ENCODE measurements at regions not wholly inside any gene's neighbourhood (a gene's known extent, or its start where the extent isn't known, plus 50 kb on each side); places are given as distances from the start of the nearest gene placed in this dataset.

GRCh38 chr4:56737666-56738065 lies 56.6 kb upstream of the HOPX start:
- Histone ChIP-seq H3K9me2 (replicated peaks; ENCODE audit: insufficient read depth, low read length) (no peaks in the 10 kb centered on the region), H3K36me3 (ENCODE audit: low read length) (no peaks in the 10 kb centered on the region), H3K4me2 (ENCODE audit: low read depth, low read length, poor library complexity, severe bottlenecking) (no peak overlapping the region), H3K27me3 (ENCODE audit: low read length) (no peaks in the 10 kb centered on the region), H3F3A (ENCODE audit: insufficient read depth) (no peaks in the 10 kb centered on the region), H3K9ac (ENCODE audit: low read length) (no peak overlapping the region), H3K9me3 (ENCODE audit: insufficient read depth, low read length) (no peaks in the 10 kb centered on the region), H4K20me1 (ENCODE audit: low read depth, low read length) (no peaks in the 10 kb centered on the region), H3K79me2 (ENCODE audit: insufficient read depth, low read length) (no peaks in the 10 kb centered on the region), H3K4me3 (ENCODE audit: insufficient read depth, low read length, poor library complexity, severe bottlenecking) (no peak overlapping the region), H2AFZ (ENCODE audit: low read depth, low read length, severe bottlenecking) (no peak overlapping the region), H3K27ac (ENCODE audit: low read depth, low read length) (no peak overlapping the region)
- no peak for TF ChIP-seq CTCF (IDR thresholded peaks at IDR 0.05; ENCODE audit: insufficient read depth, low read length, poor library complexity, severe bottlenecking)
- TF ChIP-seq EZH2phosphoT487 (conservative IDR thresholded peaks at IDR 0.05; ENCODE audit: low read length): no peak

- Histone ChIP-seq H3K27me3 (ENCODE audit: low read length) (no peaks in the 10 kb centered on the region), H3K4me2 (ENCODE audit: low read depth, low read length, poor library complexity, severe bottlenecking) (no peak overlapping the region), H3K9me2 (replicated peaks; ENCODE audit: insufficient read depth, low read length) (no peaks in the 10 kb centered on the region), H3F3A (ENCODE audit: insufficient read depth) (no peaks in the 10 kb centered on the region), H3K9me3 (ENCODE audit: insufficient read depth, low read length) (no peaks in the 10 kb centered on the region), H3K27ac (ENCODE audit: low read depth, low read length) (no peak overlapping the region), H3K79me2 (ENCODE audit: insufficient read depth, low read length) (no peaks in the 10 kb centered on the region), H2AFZ (ENCODE audit: low read depth, low read length, severe bottlenecking) (no peak overlapping the region), H3K36me3 (ENCODE audit: low read length) (no peaks in the 10 kb centered on the region), H3K4me3 (ENCODE audit: insufficient read depth, low read length, poor library complexity, severe bottlenecking) (no peak overlapping the region), H4K20me1 (ENCODE audit: low read depth, low read length) (no peaks in the 10 kb centered on the region), H3K9ac (ENCODE audit: low read length) (no peak overlapping the region)
- no peak for TF ChIP-seq CTCF (IDR thresholded peaks at IDR 0.05; ENCODE audit: insufficient read depth, low read length, poor library complexity, severe bottlenecking)
- TF ChIP-seq EZH2phosphoT487 (conservative IDR thresholded peaks at IDR 0.05; ENCODE audit: low read length): no peak
Measured at GRCh38 chr4:56733352-56733751, 52.3 kb upstream of the HOPX start.

GRCh38 chr4:56732301-56732700 lies 51.2 kb upstream of the HOPX start:
- no peaks in the 10 kb centered on the region for H3K9me3 ChIP-seq (ENCODE audit: insufficient read depth, low read length)
- H3K4me2 ChIP-seq (ENCODE audit: low read depth, low read length, poor library complexity, severe bottlenecking): no peak overlapping the region
- H2AFZ ChIP-seq (ENCODE audit: low read depth, low read length, severe bottlenecking): no peak overlapping the region

More at GRCh38 chr4:56732301-56732700, 51.2 kb upstream of the HOPX start:
- Histone ChIP-seq H3K9me2 (replicated peaks; ENCODE audit: insufficient read depth, low read length) (no peaks in the 10 kb centered on the region), H3K79me2 (ENCODE audit: insufficient read depth, low read length) (no peaks in the 10 kb centered on the region), H3K36me3 (ENCODE audit: low read length) (no peaks in the 10 kb centered on the region), H3K4me3 (ENCODE audit: insufficient read depth, low read length, poor library complexity, severe bottlenecking) (no peak overlapping the region), H3K27ac (ENCODE audit: low read depth, low read length) (no peak overlapping the region), H3F3A (ENCODE audit: insufficient read depth) (no peaks in the 10 kb centered on the region), H3K27me3 (ENCODE audit: low read length) (no peaks in the 10 kb centered on the region), H3K9ac (ENCODE audit: low read length) (no peak overlapping the region), H4K20me1 (ENCODE audit: low read depth, low read length) (no peaks in the 10 kb centered on the region)
- no peak for TF ChIP-seq CTCF (IDR thresholded peaks at IDR 0.05; ENCODE audit: insufficient read depth, low read length, poor library complexity, severe bottlenecking)
- TF ChIP-seq EZH2phosphoT487 (conservative IDR thresholded peaks at IDR 0.05; ENCODE audit: low read length): no peak

Measured in SU-DHL-6 (cell line).